ENCODE measurements at regions not wholly inside any gene's neighbourhood (a gene's known extent, or its start where the extent isn't known, plus 50 kb on each side); places are given as distances from the start of the nearest gene placed in this dataset.

- ATAC-seq (peak in 6 of 8 donors; percentile 63 to 97 (median 78)), DNase-seq (peak in 1 of 2 donors; percentile 33)
- no peaks in the 10 kb centered on the region for H3K36me3 ChIP-seq
- peak overlapping the region in 3 of 10 donors; percentile 15 to 46 (median 39) for H3K27ac ChIP-seq
- H3K9me3 ChIP-seq = no peaks in the 10 kb centered on the region
- peaks cover 0 to 13% (median 5%) of the 10 kb centered on the region in 9 donors for H3K4me1 ChIP-seq
- H3K4me3 ChIP-seq = no peak overlapping the region
- TF ChIP-seq CTCF (IDR thresholded peaks at IDR 0.05) = no peak
- intact Hi-C loops (cut with DNase I) = loop anchor here in 2 of 10 donors (5.0 to 10.0 kb wide), 2 partner anchors 59 to 61 kb away; no protein-coding TSS in a partner anchor
- H3K27me3 ChIP-seq = no peaks in the 10 kb centered on the region
- 4 to 18% methylated on average over 2 of the region's 2 CpGs for WGBS, 2 donors
These were observed 394.0 kb downstream of the KCNJ2 start for GRCh38 chr17:70563281-70563820.

GRCh38 chr17:70564006-70564620 lies 394.8 kb downstream of the KCNJ2 start:
- no peaks in the 10 kb centered on the region for H3K36me3 ChIP-seq
- ATAC-seq (no peak), DNase-seq (no peak)
- H3K27me3 ChIP-seq = no peaks in the 10 kb centered on the region
- WGBS, 2 donors = 88 to 91% methylated on average over 2 of the region's 2 CpGs
- H3K4me1 ChIP-seq = peaks cover 0 to 13% (median 5%) of the 10 kb centered on the region in 9 donors
- intact Hi-C loops (cut with DNase I) = loop anchor here in 2 of 10 donors (5.0 to 10.0 kb wide), 2 partner anchors 58 to 61 kb away; no protein-coding TSS in a partner anchor
- H3K9me3 ChIP-seq = no peaks in the 10 kb centered on the region
- TF ChIP-seq CTCF (IDR thresholded peaks at IDR 0.05) = no peak
- H3K27ac ChIP-seq = peak overlapping the region in 1 of 10 donors; percentile 46
- no peak overlapping the region for H3K4me3 ChIP-seq

- Histone ChIP-seq H3K36me3 (no peaks in the 10 kb centered on the region), H3K9me3 (no peaks in the 10 kb centered on the region), H3K27me3 (no peaks in the 10 kb centered on the region), H3K4me1 (peaks cover 0 to 4% (median 0%) of the 10 kb centered on the region in 9 donors), H3K27ac (no peak overlapping the region), H3K4me3 (no peak overlapping the region)
- WGBS, 2 donors = 77 to 86% methylated on average over 1 of the region's 1 CpG
- ATAC-seq (no peak), DNase-seq (no peak)
- intact Hi-C loops (cut with DNase I) = loop anchor here in 1 of 10 donors (10.0 kb wide), 1 partner anchor 56 kb away; no protein-coding TSS in a partner anchor
- TF ChIP-seq CTCF (IDR thresholded peaks at IDR 0.05) = no peak
These were observed 399.8 kb downstream of the KCNJ2 start for GRCh38 chr17:70569128-70569527.

DNA sequence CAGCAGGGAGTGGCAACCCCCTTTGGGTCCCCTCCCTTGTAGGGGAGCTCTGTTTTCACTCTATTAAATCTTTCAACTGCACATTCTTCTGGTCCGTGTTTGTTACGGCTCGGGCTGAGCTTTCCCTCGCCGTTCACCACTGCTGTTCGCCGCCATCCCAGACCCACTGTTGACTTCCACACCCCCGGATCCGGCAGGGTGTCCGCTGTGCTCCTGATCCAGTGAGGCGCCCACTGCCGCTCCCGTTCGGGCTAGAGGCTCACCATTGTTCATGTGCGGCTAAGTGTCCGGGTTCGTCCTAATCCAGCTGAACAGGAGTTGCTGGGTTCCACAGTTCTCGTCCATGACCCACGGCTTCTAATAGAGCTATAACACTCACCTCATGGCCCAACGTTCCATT lies 408.1 kb downstream of the KCNJ2 start:
- Histone ChIP-seq H3K9me3 (no peaks in the 10 kb centered on the region), H3K36me3 (no peaks in the 10 kb centered on the region), H3K4me3 (no peak overlapping the region), H3K27ac (no peak overlapping the region), H3K27me3 (no peaks in the 10 kb centered on the region), H3K4me1 (no peaks in the 10 kb centered on the region)
- WGBS, 2 donors = 93 to 96% methylated on average over 20 of the region's 20 CpGs
- ATAC-seq = no peak
- TF ChIP-seq CTCF (IDR thresholded peaks at IDR 0.05) = no peak
- intact Hi-C loops (cut with DNase I) = no loop called here
- no peak for DNase-seq
